GM12878 (cell line): ENCODE measurements at regions not wholly inside any gene's neighbourhood (a gene's known extent, or its start where the extent isn't known, plus 50 kb on each side); places are given as distances from the start of the nearest gene placed in this dataset.

Experiments
- ATAC-seq: fragments of 200-7000 bp; cut with Tn5 transposase; 3 replicates; pipeline ENCODE4 v1.9.1; 2020; ENCODE audit warnings: mild to moderate bottlenecking, moderate library complexity
- BruUV-seq: library from RNA; stranded (reverse); fragments of 400-500 nt; replicated peaks from 2 replicates; lab custom pipeline; 2021; lab: Mats Ljungman, UMichigan
- CTCF ChIA-PET: fragments of 300-600 bp; sonication (Branson Sonifier 250); formaldehyde crosslinking; extraction: SDS; loops from one replicate; lab custom pipeline; 2021; ENCODE audit warnings: inconsistent platforms; lab: Yijun Ruan, JAX
- POLR2A ChIA-PET: fragments of 350-600 bp; formaldehyde crosslinking; extraction: SDS; loops from one replicate; lab custom pipeline; 2021; ENCODE audit warnings: inconsistent platforms; lab: Charles Lee
- RAD21 ChIA-PET: fragments of 300-600 bp; sonication (Branson Sonifier 250); formaldehyde crosslinking; loops from one replicate; lab custom pipeline; 2023; ENCODE audit warnings: antibody characterized with exemption; ENCODE audit not compliant: unreplicated experiment; lab: Charles Lee
- SMC1A ChIA-PET: fragments of 300-600 bp; sonication (Branson Sonifier 250); formaldehyde crosslinking; loops from one replicate; lab custom pipeline; 2023; ENCODE audit not compliant: unreplicated experiment, uncharacterized antibody; lab: Charles Lee
- DNase-seq: peaks from one replicate; pipeline ENCODE4 v3.0.0-alpha.2; 2011; ENCODE audit warnings: low read depth, low spot score
- FAIRE-seq: peaks from 3 replicates; lab custom pipeline; 2011; peaks lifted over from hg19 to GRCh38; lab: Jason Lieb, UNC
- H2AFZ ChIP-seq: 2 replicates; pipeline ENCODE4 v1.6.0; 2011; ENCODE audit warnings: low read depth, low read length, control low read depth; ENCODE audit not compliant: control insufficient read depth
- H3K27ac ChIP-seq: 2 replicates; pipeline ENCODE4 v1.5.1; 2011; ENCODE audit warnings: control low read depth; ENCODE audit not compliant: control insufficient read depth, insufficient read depth
- H3K27me3 ChIP-seq, 2 experiments: replicated peaks in 1 of 2; 2 replicates each; pipeline versions ENCODE4 v1.6.0 to v1.6.1; 2011; ENCODE audit warnings: low read length in 1 of 2; ENCODE audit not compliant: control insufficient read depth in 2 of 2, insufficient read depth in 2 of 2
- H3K36me3 ChIP-seq, 2 experiments: 2 replicates each; pipeline ENCODE4 v1.5.1; 2011; ENCODE audit warnings: low read length in 1 of 2; ENCODE audit not compliant: control insufficient read depth in 2 of 2, insufficient read depth in 2 of 2
- H3K4me1 ChIP-seq: 2 replicates; pipeline ENCODE4 v1.6.1; 2011; ENCODE audit warnings: mild to moderate bottlenecking, low read length, moderate library complexity, mixed read lengths; ENCODE audit not compliant: control insufficient read depth, insufficient read depth
- H3K4me2 ChIP-seq: 2 replicates; pipeline ENCODE4 v1.6.0; 2011; ENCODE audit warnings: control low read depth; ENCODE audit not compliant: control insufficient read depth, insufficient read depth
- H3K4me3 ChIP-seq: fragments of 200-600 bp; sonication (generic); 2 replicates; pipeline ENCODE4 v1.5.1; 2016
- H3K79me2 ChIP-seq: 2 replicates; pipeline ENCODE4 v1.6.0; 2011; ENCODE audit warnings: low read length; ENCODE audit not compliant: control insufficient read depth, insufficient read depth
- H3K9ac ChIP-seq: 2 replicates; pipeline ENCODE4 v1.8.0; 2011; ENCODE audit warnings: low read length, control low read depth, mixed read lengths; ENCODE audit not compliant: control insufficient read depth, insufficient read depth
- H3K9me3 ChIP-seq: replicated peaks from 3 replicates; pipeline ENCODE4 v1.5.1; 2011; ENCODE audit warnings: mild to moderate bottlenecking, low read length; ENCODE audit not compliant: control insufficient read depth, insufficient read depth
- H4K20me1 ChIP-seq: 2 replicates; pipeline ENCODE4 v1.6.0; 2011; ENCODE audit not compliant: control insufficient read depth, insufficient read depth
- FOXK2 ChIP-seq: fragments of 450-650 bp; IDR thresholded peaks from 2 replicates; pipeline ENCODE4 v1.6.1; 2017; ENCODE audit warnings: mild to moderate bottlenecking, moderate library complexity
- HCFC1 ChIP-seq: fragments of 150-350 bp; IDR thresholded peaks from 2 replicates; pipeline ENCODE4 v1.6.1; 2014; ENCODE audit warnings: low read length
- HSF1 ChIP-seq: fragments of 150-350 bp; IDR thresholded peaks from 2 replicates; pipeline ENCODE4 v1.6.1; 2014; ENCODE audit warnings: mild to moderate bottlenecking, low read depth, low read length
- SMAD1 ChIP-seq: fragments of 450-650 bp; IDR thresholded peaks from 2 replicates; pipeline ENCODE4 v1.6.1; 2018; ENCODE audit warnings: mild to moderate bottlenecking, low read depth; ENCODE audit not compliant: partially characterized antibody
- ZBED1 ChIP-seq: IDR thresholded peaks from 2 replicates; pipeline ENCODE4 v1.6.1; 2016; ENCODE audit warnings: borderline replicate concordance
- ZBTB4 ChIP-seq: fragments of 450-650 bp; formaldehyde crosslinking; IDR thresholded peaks from 2 replicates; pipeline ENCODE4 v1.4.0; 2022; ENCODE audit warnings: mild to moderate bottlenecking, moderate library complexity
- WGBS: methylation state at CpG from one replicate; pipeline ENCODE4 v1.1.6; 2016; ENCODE audit warnings: low lambda C conversion rate; ENCODE audit not compliant: insufficient replicate concordance, insufficient coverage; ENCODE audit errors: missing lambda C conversion rate; 5-methylcytosine and 5-hydroxymethylcytosine counted together
- in situ Hi-C: fragments of 300-500 bp; cut with MboI; formaldehyde crosslinking; loops from 9 replicates; pipeline ENCODE4 v1.14.3; 2018; ENCODE audit warnings: mixed read lengths
- intact Hi-C: fragments of 100-400 bp; cut with micrococcal nuclease; formaldehyde crosslinking; loops from one replicate; pipeline ENCODE4 v1.14.2; 2022; ENCODE audit not compliant: unreplicated experiment

- TF ChIP-seq HCFC1: no peak
- TF ChIP-seq ZBTB4 (CRISPR knock-in tag): no peak
- TF ChIP-seq SMAD1: no peak
- TF ChIP-seq ZBED1: no peak
- no peak for TF ChIP-seq FOXK2
- TF ChIP-seq HSF1: no peak
- H3K4me2 ChIP-seq: no peak overlapping the region
- intact Hi-C loops (no loop called here), in situ Hi-C loops (no loop called here)
- no peak overlapping the region for H3K27ac ChIP-seq
- H3K27me3 ChIP-seq: no peaks in the 10 kb centered on the region; a peak in 1 of 4 replicates
- H2AFZ ChIP-seq: no peak overlapping the region
- DNase-seq: no peak
- no peak for FAIRE-seq
- H3K4me3 ChIP-seq: no peak overlapping the region
- POLR2A ChIA-PET: no interaction called here
- BruUV-seq: no TSS peak
- SMC1A ChIA-PET: no interaction called here
- H3K9ac ChIP-seq: no peak overlapping the region
- H3K36me3 ChIP-seq: no peaks in the 10 kb centered on the region
- WGBS: 14% methylated on average over 5 of the region's 5 CpGs
- no peaks in the 10 kb centered on the region for H3K9me3 ChIP-seq
- H3K4me1 ChIP-seq: no peaks in the 10 kb centered on the region
- RAD21 ChIA-PET: no interaction called here
- CTCF ChIA-PET: interaction anchor here (0.7 kb wide), 1 partner anchor 1111 kb away, joined by 3 read pairs; no protein-coding TSS in a partner anchor
- H3K79me2 ChIP-seq: no peaks in the 10 kb centered on the region
- no peak for ATAC-seq
- H4K20me1 ChIP-seq: no peaks in the 10 kb centered on the region
These were observed 331.0 kb upstream of the RASGRP1 start for GRCh38 chr15:38895326-38896255.
